Type B pancreatic cell (in vitro differentiated cells): ENCODE measurements at regions not wholly inside any gene's neighbourhood (a gene's known extent, or its start where the extent isn't known, plus 50 kb on each side); places are given as distances from the start of the nearest gene placed in this dataset.

Source experiments
- DNase-seq: peaks from one replicate; pipeline ENCODE4 v3.0.0; 2021; ENCODE audit warnings: mixed read lengths; ENCODE audit not compliant: unreplicated experiment; ENCODE audit errors: extremely low spot score
- H3K27ac Mint-ChIP-seq: 2 replicates; pipeline ENCODE4 v1.8.0; 2021; ENCODE audit warnings: mild to moderate bottlenecking, mixed read lengths
- H3K27me3 Mint-ChIP-seq: 2 replicates; pipeline ENCODE4 v1.8.0; 2021; ENCODE audit warnings: mixed read lengths
- H3K36me3 Mint-ChIP-seq: 2 replicates; pipeline ENCODE4 v1.8.0; 2021; ENCODE audit warnings: mixed read lengths
- H3K4me1 Mint-ChIP-seq: one replicate; pipeline ENCODE4 v1.8.0; 2021; ENCODE audit warnings: mixed read lengths; ENCODE audit not compliant: unreplicated experiment
- H3K4me3 Mint-ChIP-seq: 2 replicates; pipeline ENCODE4 v1.8.0; 2021; ENCODE audit warnings: mild to moderate bottlenecking, mixed read lengths
- H3K9me3 Mint-ChIP-seq: 2 replicates; pipeline ENCODE4 v1.8.0; 2021; ENCODE audit warnings: mixed read lengths
- TF ChIP-seq, protein P1 (sequence below): fragments of 200-600 bp; sonication (generic); conservative IDR thresholded peaks from 2 replicates; pipeline ENCODE4 v1.5.0; 2021; ENCODE audit warnings: antibody characterized with exemption, mild to moderate bottlenecking

DNA sequence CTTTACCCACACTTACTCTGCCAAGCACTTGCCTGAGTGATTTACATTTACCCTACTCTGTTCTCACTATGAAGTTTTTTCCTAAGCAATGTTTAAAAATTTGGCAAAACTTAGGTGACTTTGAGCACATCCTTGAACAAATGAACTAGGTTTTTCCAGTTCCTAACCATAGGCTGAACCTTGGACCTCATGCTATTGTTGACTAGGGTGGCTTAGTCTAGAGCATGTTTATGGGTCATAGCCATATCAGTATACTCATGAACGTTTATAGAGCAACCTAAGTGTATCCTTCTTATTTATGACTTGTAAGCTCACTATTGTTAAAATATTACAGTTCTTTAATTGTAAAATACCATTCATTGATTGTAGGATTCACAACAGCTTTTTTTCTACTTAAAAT is 85.0 kb upstream of the KRR1 start:
- Mint-ChIP-seq H3K4me3 (no peak overlapping the region), H3K9me3 (peaks cover 25% of the 10 kb centered on the region), H3K36me3 (no peaks in the 10 kb centered on the region), H3K4me1 (peaks cover 24% of the 10 kb centered on the region), H3K27ac (no peak overlapping the region), H3K27me3 (no peaks in the 10 kb centered on the region)
- no peak for DNase-seq
- TF ChIP-seq, protein P1, sequence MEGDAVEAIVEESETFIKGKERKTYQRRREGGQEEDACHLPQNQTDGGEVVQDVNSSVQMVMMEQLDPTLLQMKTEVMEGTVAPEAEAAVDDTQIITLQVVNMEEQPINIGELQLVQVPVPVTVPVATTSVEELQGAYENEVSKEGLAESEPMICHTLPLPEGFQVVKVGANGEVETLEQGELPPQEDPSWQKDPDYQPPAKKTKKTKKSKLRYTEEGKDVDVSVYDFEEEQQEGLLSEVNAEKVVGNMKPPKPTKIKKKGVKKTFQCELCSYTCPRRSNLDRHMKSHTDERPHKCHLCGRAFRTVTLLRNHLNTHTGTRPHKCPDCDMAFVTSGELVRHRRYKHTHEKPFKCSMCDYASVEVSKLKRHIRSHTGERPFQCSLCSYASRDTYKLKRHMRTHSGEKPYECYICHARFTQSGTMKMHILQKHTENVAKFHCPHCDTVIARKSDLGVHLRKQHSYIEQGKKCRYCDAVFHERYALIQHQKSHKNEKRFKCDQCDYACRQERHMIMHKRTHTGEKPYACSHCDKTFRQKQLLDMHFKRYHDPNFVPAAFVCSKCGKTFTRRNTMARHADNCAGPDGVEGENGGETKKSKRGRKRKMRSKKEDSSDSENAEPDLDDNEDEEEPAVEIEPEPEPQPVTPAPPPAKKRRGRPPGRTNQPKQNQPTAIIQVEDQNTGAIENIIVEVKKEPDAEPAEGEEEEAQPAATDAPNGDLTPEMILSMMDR, result no peak

DNA sequence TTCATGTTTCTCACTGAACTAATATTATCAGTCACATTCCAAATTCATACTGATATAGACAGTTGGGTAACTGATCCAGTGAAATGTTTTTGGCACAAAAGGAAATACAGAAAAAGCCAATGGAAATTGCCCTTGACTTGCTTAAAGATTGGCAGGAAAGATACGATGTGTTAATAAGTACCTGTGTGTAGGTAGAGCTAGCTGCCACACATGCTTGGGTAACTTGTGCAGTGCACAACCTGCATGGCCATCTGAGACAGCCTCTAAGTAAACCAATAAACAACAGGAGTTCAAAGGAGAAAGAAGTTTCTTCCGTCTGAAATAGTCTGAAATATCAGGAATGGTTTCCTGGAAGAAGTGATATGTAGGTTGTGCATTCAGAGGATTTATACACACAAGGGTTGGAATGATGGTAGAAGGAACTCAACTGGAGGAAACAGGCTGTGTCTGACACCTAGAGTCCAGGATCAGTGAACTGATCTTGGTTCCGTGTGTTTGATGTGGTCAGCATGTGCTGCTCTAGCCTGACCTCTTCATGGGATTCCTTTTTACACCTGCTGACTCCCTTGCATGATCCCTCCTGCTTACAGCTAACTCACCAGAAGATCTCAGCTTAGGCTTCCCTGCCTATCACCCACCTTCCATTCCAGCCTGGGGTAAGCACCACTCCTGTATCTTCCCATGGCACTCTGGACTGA is 81.4 kb upstream of the KRR1 start:
- no peak for DNase-seq
- Mint-ChIP-seq H3K4me1 (peaks cover 30% of the 10 kb centered on the region), H3K27ac (no peak overlapping the region), H3K9me3 (peaks cover 22% of the 10 kb centered on the region), H3K36me3 (no peaks in the 10 kb centered on the region), H3K27me3 (no peaks in the 10 kb centered on the region), H3K4me3 (no peak overlapping the region)
- TF ChIP-seq, protein P1, result no peak

DNA sequence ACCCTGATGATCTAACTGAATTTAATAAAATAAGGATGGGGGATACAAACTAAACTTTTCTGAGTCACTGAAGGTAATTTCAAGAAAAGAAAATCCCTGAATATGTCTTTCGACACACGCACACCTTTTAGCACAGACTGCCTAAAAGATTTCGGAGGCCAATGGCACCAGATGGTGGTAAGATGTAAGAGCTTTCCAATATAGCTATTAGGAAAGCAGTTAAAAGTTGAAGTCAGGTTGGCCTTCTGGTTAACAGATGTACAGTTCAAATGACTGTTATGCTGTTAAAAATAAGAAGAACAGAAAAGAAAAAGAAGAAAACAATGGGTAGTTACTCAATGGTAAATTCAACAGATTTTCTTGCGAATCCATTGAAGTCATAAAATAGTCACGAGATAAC is 80.7 kb upstream of the KRR1 start:
- Mint-ChIP-seq H3K27ac (no peak overlapping the region), H3K9me3 (peaks cover 22% of the 10 kb centered on the region), H3K27me3 (no peaks in the 10 kb centered on the region), H3K4me1 (peaks cover 30% of the 10 kb centered on the region), H3K36me3 (no peaks in the 10 kb centered on the region), H3K4me3 (peak overlapping the region; percentile 10)
- no peak for DNase-seq
- TF ChIP-seq, protein P1, result no peak

DNA sequence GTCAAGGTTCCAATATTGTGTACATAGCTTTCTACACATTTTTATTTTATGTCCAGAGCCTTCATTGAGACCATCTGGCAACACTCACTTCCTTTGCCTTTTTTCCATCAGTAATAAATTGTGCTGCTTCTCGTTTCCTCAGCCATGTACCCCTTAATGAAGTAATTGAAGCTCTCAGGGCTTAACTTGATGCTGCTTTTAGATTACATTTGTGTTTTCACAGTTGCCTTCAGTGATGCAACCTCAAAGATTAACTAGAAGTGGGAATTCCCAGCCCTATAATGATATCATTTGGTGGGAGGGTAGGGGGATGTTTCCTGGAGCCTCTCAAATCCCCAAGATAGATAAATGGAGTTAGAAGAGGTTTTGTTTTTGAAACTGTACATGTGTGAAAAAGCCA is 80.2 kb upstream of the KRR1 start:
- H3K9me3 Mint-ChIP-seq, result peaks cover 22% of the 10 kb centered on the region
- TF ChIP-seq, protein P1, result no peak
- peak overlapping the region; percentile 10 for H3K4me3 Mint-ChIP-seq
- no peak for DNase-seq
- H3K27me3 Mint-ChIP-seq, result no peaks in the 10 kb centered on the region
- peaks cover 30% of the 10 kb centered on the region for H3K4me1 Mint-ChIP-seq
- H3K36me3 Mint-ChIP-seq, result no peaks in the 10 kb centered on the region
- no peak overlapping the region for H3K27ac Mint-ChIP-seq

DNA sequence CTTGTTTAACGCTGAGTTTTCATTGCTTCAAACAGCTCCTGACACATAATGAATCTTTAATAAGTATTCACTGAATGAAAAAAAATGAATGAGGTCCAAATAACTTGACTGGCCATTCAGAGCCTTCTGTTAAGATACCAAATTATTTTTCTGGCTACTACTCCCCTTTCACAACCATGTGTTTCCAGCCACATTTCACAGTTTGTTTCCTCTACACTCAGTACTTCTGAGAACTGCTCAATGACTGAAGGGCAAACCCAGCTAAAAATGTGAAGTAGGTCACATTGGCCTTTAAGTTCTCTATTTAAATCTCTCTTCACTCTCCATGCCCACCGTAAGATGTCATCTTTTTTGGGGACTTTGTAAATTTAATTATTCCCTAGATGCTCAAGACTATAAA is 78.4 kb upstream of the KRR1 start:
- Mint-ChIP-seq H3K4me3 (no peak overlapping the region), H3K27ac (no peak overlapping the region), H3K27me3 (no peaks in the 10 kb centered on the region), H3K36me3 (no peaks in the 10 kb centered on the region), H3K9me3 (peaks cover 17% of the 10 kb centered on the region), H3K4me1 (peaks cover 30% of the 10 kb centered on the region)
- DNase-seq, result no peak
- TF ChIP-seq, protein P1, result no peak
